Neural crest cell (in vitro differentiated cells): ENCODE measurements at regions not wholly inside any gene's neighbourhood (a gene's known extent, or its start where the extent isn't known, plus 50 kb on each side); places are given as distances from the start of the nearest gene placed in this dataset.

Source experiments
- DNase-seq: peaks from one replicate; pipeline ENCODE4 v3.0.0; 2021; ENCODE audit warnings: low read depth, mixed read lengths, low spot score
- H3K27ac Mint-ChIP-seq: one replicate; pipeline ENCODE4 v1.8.0; 2021; ENCODE audit warnings: mild to moderate bottlenecking, mixed read lengths; ENCODE audit not compliant: unreplicated experiment
- H3K27me3 Mint-ChIP-seq: 2 replicates; pipeline ENCODE4 v1.8.0; 2021; ENCODE audit warnings: low read depth, mild to moderate bottlenecking, mixed read lengths
- H3K36me3 Mint-ChIP-seq: 2 replicates; pipeline ENCODE4 v1.8.0; 2021; ENCODE audit warnings: low read depth, mild to moderate bottlenecking, mixed read lengths
- H3K4me1 Mint-ChIP-seq: 2 replicates; pipeline ENCODE4 v1.8.0; 2021; ENCODE audit warnings: mixed read lengths
- H3K4me3 Mint-ChIP-seq: one replicate; pipeline ENCODE4 v1.8.0; 2021; ENCODE audit warnings: mild to moderate bottlenecking, mixed read lengths
- H3K9me3 Mint-ChIP-seq: 2 replicates; pipeline ENCODE4 v1.8.0; 2021; ENCODE audit warnings: mixed read lengths
- CTCF ChIP-seq: fragments of 200-600 bp; sonication (generic); conservative IDR thresholded peaks from 2 replicates; pipeline ENCODE4 v1.5.0; 2021; ENCODE audit warnings: antibody characterized with exemption, mild to moderate bottlenecking

DNA sequence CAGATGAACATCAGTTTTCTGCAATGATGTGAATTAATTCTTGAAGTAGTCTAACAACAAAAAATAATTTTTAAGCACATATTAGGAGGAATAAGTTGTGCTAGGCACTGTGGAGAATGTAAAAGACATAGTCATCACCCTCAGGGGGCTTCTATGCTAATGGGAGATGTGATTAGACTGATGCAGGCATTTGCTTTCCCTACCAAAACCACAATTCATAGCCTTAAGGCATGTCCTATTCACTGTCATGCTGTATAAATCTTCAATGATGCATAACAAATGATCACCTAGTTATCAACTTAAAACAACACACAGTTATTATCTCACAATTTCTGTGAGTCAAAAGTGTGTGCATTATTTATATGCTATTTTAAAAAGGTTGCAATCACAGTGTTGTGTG is 422.6 kb downstream of the MAN2A1 start:
- TF ChIP-seq CTCF = no peak
- Mint-ChIP-seq H3K27ac (no peak overlapping the region), H3K27me3 (no peaks in the 10 kb centered on the region)

DNA sequence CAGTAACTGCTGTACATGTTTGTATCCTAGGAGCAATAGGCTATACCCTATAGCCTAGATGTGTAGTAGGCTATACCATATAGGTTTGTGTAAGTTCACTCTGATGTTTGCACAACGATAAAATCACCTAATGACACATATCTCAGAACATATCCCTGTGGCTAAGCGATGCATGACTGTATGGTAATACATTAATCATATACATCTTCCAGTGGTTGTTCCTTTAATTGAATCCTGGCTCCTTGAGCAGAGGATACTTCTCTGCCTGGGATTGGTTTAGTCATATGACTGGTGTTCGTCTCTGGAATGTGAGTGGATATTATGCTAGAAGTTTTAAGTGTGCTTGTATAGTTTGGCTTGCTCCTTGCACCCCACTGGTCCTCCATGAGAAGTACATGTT is 425.8 kb downstream of the MAN2A1 start:
- H3K4me1 Mint-ChIP-seq = no peaks in the 10 kb centered on the region
- no peaks in the 10 kb centered on the region for H3K27me3 Mint-ChIP-seq
- H3K36me3 Mint-ChIP-seq = peaks cover 7% of the 10 kb centered on the region
- no peak for TF ChIP-seq CTCF
- H3K27ac Mint-ChIP-seq = no peak overlapping the region
- no peak for DNase-seq
- peaks cover 17% of the 10 kb centered on the region for H3K9me3 Mint-ChIP-seq
- no peak overlapping the region for H3K4me3 Mint-ChIP-seq

More for the DNA sequence above, 422.6 kb downstream of the MAN2A1 start:
- Mint-ChIP-seq H3K36me3 (no peaks in the 10 kb centered on the region), H3K4me1 (no peaks in the 10 kb centered on the region), H3K4me3 (no peak overlapping the region), H3K9me3 (peaks cover 3% of the 10 kb centered on the region)
- no peak for DNase-seq

DNA sequence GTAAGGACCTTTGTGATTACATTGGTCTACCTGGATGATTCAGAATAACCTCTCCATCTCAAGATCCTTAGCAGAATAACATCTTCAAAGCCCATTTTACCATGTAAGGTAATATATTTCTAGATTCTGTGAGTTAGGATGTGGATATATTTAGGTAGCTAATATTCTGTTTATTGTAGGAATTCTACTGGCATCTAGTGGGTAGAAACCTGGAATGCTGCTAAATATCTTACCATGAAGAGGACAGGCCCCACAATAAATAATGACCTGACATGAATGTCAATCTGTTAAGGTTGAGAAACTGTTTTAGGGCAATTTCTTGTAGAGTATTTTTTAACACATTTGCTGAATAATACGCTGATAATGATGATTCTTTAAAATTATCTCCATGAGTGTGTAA is 426.8 kb downstream of the MAN2A1 start:
- Mint-ChIP-seq H3K4me1 (no peaks in the 10 kb centered on the region), H3K36me3 (peaks cover 7% of the 10 kb centered on the region), H3K4me3 (no peak overlapping the region), H3K27me3 (no peaks in the 10 kb centered on the region), H3K9me3 (peaks cover 17% of the 10 kb centered on the region), H3K27ac (no peak overlapping the region)
- DNase-seq = no peak
- TF ChIP-seq CTCF = no peak

DNA sequence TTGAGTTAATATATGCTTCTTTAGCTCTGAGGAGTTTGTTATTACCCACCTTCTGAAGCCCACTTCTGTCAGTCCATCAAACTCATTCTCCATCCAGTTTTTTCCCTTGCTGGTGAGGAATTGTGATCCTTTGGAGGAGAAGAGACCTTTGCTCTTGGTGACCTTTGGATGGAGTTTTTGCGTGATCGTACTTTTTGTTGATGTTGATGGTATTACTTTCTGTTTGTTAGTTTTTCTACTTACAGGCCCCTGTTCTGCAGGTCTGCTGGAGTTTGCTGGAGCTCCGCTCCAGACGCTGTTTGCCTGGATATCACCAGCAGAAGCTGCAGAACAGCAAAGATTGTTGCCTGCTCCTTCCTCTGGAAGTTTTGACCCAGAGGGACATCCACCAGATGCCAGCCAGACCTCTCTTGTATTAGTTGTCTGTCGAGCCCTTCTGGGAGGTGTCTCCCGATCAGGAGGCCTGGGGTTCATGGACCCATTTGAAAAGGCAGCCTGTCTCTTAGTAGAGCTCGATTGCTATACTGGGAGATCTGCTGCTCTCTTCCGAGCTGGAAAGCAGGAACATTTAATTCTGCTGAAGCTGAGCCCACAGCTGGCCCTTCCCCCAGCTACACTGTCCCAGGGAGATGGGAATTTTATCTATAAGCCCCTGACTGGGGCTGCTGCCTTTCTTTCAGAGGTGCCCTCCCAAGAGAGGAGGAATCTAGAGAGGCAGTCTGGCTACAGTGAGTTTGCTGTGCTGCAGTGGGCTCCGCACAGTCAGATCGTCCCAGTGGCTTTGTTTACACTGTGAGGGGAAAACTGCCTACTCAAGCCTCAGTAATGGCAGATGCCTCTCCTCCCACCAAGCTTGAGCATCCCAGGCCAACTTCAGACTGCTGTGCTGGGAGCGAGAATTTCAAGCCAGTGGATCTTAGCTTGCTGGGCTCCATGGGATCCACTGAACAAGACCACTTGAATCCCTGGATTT is 445.5 kb downstream of the MAN2A1 start:
- Mint-ChIP-seq H3K9me3 (peaks cover 36% of the 10 kb centered on the region), H3K4me3 (no peak overlapping the region), H3K36me3 (peaks cover 19% of the 10 kb centered on the region), H3K27me3 (no peaks in the 10 kb centered on the region), H3K4me1 (no peaks in the 10 kb centered on the region), H3K27ac (no peak overlapping the region)
- no peak for DNase-seq
- no peak for TF ChIP-seq CTCF

GRCh38 chr5:110150199-110150598 is 460.5 kb downstream of the MAN2A1 start:
- DNase-seq = no peak
- Mint-ChIP-seq H3K4me3 (no peak overlapping the region), H3K36me3 (no peaks in the 10 kb centered on the region), H3K9me3 (no peaks in the 10 kb centered on the region), H3K27ac (no peak overlapping the region), H3K27me3 (no peaks in the 10 kb centered on the region), H3K4me1 (no peaks in the 10 kb centered on the region)
- no peak for TF ChIP-seq CTCF
